CD4-positive, alpha-beta T cell (primary cell): ENCODE measurements at regions not wholly inside any gene's neighbourhood (a gene's known extent, or its start where the extent isn't known, plus 50 kb on each side); places are given as distances from the start of the nearest gene placed in this dataset.

Experiments used
- ATAC-seq: fragments of 200-7000 bp; cut with Tn5 transposase; one replicate; pipeline ENCODE4 v1.10.0; 2022; ENCODE audit warnings: mild to moderate bottlenecking; ENCODE audit not compliant: poor library complexity
- CTCF ChIA-PET: fragments of 350-600 bp; sonication (Branson Sonifier 250); formaldehyde crosslinking; loops from one replicate; lab custom pipeline; 2021; ENCODE audit warnings: antibody characterized with exemption, inconsistent platforms; lab: Charles Lee
- POLR2A ChIA-PET: fragments of 350-600 bp; sonication (Branson Sonifier 250); formaldehyde crosslinking; loops from one replicate; lab custom pipeline; 2021; ENCODE audit warnings: antibody characterized with exemption, inconsistent platforms; lab: Charles Lee
- DNase-seq, 14 experiments: peaks; one replicate each; pipeline ENCODE4 v3.0.0-alpha.2; 2013 to 2020; ENCODE audit warnings: mixed read lengths in 2 of 14
- H3K27ac ChIP-seq, 2 donors: one replicate each; pipeline versions ENCODE4 v1.5.1 to v1.7.0; 2013; ENCODE audit warnings: low read length in 2 of 2, low read depth in 1 of 2, mild to moderate bottlenecking in 1 of 2
- H3K27me3 ChIP-seq, 2 experiments: 1 replicate in 1 of 2; 2 replicates in 1 of 2; pipeline versions ENCODE4 v1.6.1 to v1.7.0; 2013; ENCODE audit warnings: low read length in 2 of 2, control low read depth in 1 of 2, mild to moderate bottlenecking in 1 of 2, moderate library complexity in 1 of 2; ENCODE audit not compliant: insufficient read depth in 2 of 2, control insufficient read depth in 1 of 2
- H3K36me3 ChIP-seq: one replicate; pipeline ENCODE4 v1.6.1; 2013; ENCODE audit warnings: low read length, control low read depth; ENCODE audit not compliant: insufficient read depth
- H3K4me1 ChIP-seq: one replicate; pipeline ENCODE4 v1.6.1; 2013; ENCODE audit warnings: low read length, control low read depth; ENCODE audit not compliant: insufficient read depth
- H3K4me3 ChIP-seq: one replicate; pipeline ENCODE4 v1.5.1; 2013; ENCODE audit warnings: mild to moderate bottlenecking, low read length, moderate library complexity
- H3K9me3 ChIP-seq, 2 experiments: 1 replicate in 1 of 2; 2 replicates in 1 of 2; pipeline versions ENCODE4 v1.6.1 to v1.7.0; 2013; ENCODE audit warnings: low read length in 2 of 2, mild to moderate bottlenecking in 2 of 2, control low read depth in 1 of 2, moderate library complexity in 1 of 2; ENCODE audit not compliant: control insufficient read depth in 1 of 2, insufficient read depth in 1 of 2
- H3K27ac Mint-ChIP-seq: one replicate; pipeline ENCODE4 v1.8.0; 2020; ENCODE audit warnings: mixed read lengths
- H3K27me3 Mint-ChIP-seq: one replicate; pipeline ENCODE4 v1.8.0; 2021; ENCODE audit warnings: mixed read lengths
- H3K36me3 Mint-ChIP-seq: one replicate; pipeline ENCODE4 v1.8.0; 2021; ENCODE audit warnings: low read depth, mixed read lengths
- H3K4me1 Mint-ChIP-seq: one replicate; pipeline ENCODE4 v1.8.0; 2021; ENCODE audit warnings: low read depth, mixed read lengths
- H3K4me3 Mint-ChIP-seq: one replicate; pipeline ENCODE4 v1.8.0; 2020; ENCODE audit warnings: mild to moderate bottlenecking, mixed read lengths
- H3K9me3 Mint-ChIP-seq: one replicate; pipeline ENCODE4 v1.8.0; 2020; ENCODE audit warnings: mixed read lengths
- intact Hi-C, 2 experiments: fragments of 100-400 bp; cut with DNase I in 1 of 2; cut with micrococcal nuclease in 1 of 2; formaldehyde crosslinking; loops; one replicate each; pipeline versions ENCODE4 v1.15.1 to v1.9.0; 2023 to 2025; cut with DNase I, micrococcal nuclease
- TF ChIP-seq, protein P1 (sequence below): fragments of 200-600 bp; IDR thresholded peaks from one replicate; pipeline ENCODE4 v1.8.0; 2022; ENCODE audit warnings: antibody characterized with exemption, mild to moderate bottlenecking

DNA sequence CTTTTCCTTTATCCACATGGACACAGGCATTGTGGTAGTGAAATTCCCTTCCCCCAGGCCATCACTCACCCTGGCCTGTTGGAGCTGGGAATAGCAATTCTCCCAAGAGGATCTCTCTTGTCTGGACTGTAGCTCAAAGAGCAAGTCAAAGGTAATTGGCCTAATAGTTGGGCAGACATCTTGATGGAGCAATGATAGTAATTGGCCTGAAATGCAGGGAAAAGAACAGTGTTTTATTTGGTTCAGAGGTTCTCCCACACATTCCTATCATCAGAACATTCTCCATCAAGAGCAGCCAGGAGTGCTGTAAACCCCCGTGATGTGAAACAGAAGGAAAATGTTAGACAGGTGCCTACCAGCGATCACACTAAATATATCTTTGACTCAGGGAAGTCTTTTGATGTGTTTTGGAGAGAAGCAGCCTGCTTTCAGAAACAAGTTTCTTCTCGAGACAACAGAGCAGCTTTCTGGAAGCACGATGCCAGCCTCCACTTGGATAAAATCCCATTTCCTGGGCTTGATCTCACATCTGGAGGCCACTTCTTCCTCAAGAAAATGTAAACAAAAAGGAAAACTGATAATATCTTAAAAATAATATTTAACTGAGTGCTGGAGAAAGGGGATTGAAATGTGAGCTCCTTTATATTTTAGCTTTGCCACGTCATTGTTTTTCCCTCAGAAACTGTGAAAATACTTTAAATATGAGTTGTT lies 198.1 kb upstream of the WWC1 start:
- Histone ChIP-seq H3K9me3 (no peaks in the 10 kb centered on the region), H3K27me3 (no peaks in the 10 kb centered on the region), H3K4me3 (no peak overlapping the region), H3K36me3 (no peaks in the 10 kb centered on the region), H3K27ac (no peak overlapping the region), H3K4me1 (no peaks in the 10 kb centered on the region)
- peaks cover 5% of the 10 kb centered on the region for H3K27me3 Mint-ChIP-seq
- no peaks in the 10 kb centered on the region for H3K9me3 Mint-ChIP-seq
- intact Hi-C loops, result no loop called here
- ChIA-PET POLR2A (no interaction called here), CTCF (no interaction called here)
- H3K4me1 Mint-ChIP-seq, result no peaks in the 10 kb centered on the region
- H3K27ac Mint-ChIP-seq, result no peak overlapping the region
- DNase-seq (no peak), ATAC-seq (no peak)
- no peak overlapping the region for H3K4me3 Mint-ChIP-seq
- H3K36me3 Mint-ChIP-seq, result no peaks in the 10 kb centered on the region
- TF ChIP-seq, protein P1, sequence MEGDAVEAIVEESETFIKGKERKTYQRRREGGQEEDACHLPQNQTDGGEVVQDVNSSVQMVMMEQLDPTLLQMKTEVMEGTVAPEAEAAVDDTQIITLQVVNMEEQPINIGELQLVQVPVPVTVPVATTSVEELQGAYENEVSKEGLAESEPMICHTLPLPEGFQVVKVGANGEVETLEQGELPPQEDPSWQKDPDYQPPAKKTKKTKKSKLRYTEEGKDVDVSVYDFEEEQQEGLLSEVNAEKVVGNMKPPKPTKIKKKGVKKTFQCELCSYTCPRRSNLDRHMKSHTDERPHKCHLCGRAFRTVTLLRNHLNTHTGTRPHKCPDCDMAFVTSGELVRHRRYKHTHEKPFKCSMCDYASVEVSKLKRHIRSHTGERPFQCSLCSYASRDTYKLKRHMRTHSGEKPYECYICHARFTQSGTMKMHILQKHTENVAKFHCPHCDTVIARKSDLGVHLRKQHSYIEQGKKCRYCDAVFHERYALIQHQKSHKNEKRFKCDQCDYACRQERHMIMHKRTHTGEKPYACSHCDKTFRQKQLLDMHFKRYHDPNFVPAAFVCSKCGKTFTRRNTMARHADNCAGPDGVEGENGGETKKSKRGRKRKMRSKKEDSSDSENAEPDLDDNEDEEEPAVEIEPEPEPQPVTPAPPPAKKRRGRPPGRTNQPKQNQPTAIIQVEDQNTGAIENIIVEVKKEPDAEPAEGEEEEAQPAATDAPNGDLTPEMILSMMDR, result no peak

DNA sequence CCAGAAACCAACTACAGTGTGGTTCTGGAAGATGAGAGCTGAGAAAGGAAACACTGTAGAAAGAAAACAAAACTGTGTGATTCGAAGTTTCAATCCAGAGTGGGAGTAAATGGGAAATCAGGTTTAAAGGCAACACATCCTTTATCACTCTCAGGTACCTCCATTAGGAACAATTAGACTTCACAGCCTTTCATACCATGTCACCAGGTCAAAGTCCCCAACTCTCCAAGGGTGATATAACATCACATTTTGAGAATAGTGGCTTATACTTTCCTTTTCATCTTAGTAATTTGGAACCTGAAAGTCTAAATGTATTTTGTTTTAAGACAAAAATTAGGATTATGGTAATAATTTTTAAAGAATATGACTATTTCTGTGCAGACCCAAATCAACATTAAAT lies 194.9 kb upstream of the WWC1 start:
- POLR2A ChIA-PET, result no interaction called here
- H3K4me1 ChIP-seq, result no peaks in the 10 kb centered on the region
- no peak for ATAC-seq
- Mint-ChIP-seq H3K36me3 (no peaks in the 10 kb centered on the region), H3K4me3 (no peak overlapping the region), H3K27ac (no peak overlapping the region), H3K4me1 (no peaks in the 10 kb centered on the region), H3K27me3 (no peaks in the 10 kb centered on the region), H3K9me3 (no peaks in the 10 kb centered on the region)
- H3K36me3 ChIP-seq, result no peaks in the 10 kb centered on the region
- CTCF ChIA-PET, result no interaction called here
- H3K4me3 ChIP-seq, result no peak overlapping the region
- no peak for DNase-seq
- H3K9me3 ChIP-seq, result no peaks in the 10 kb centered on the region
- TF ChIP-seq, protein P1, result no peak
- H3K27ac ChIP-seq, result no peak overlapping the region
- intact Hi-C loops, result no loop called here
- no peaks in the 10 kb centered on the region for H3K27me3 ChIP-seq

DNA sequence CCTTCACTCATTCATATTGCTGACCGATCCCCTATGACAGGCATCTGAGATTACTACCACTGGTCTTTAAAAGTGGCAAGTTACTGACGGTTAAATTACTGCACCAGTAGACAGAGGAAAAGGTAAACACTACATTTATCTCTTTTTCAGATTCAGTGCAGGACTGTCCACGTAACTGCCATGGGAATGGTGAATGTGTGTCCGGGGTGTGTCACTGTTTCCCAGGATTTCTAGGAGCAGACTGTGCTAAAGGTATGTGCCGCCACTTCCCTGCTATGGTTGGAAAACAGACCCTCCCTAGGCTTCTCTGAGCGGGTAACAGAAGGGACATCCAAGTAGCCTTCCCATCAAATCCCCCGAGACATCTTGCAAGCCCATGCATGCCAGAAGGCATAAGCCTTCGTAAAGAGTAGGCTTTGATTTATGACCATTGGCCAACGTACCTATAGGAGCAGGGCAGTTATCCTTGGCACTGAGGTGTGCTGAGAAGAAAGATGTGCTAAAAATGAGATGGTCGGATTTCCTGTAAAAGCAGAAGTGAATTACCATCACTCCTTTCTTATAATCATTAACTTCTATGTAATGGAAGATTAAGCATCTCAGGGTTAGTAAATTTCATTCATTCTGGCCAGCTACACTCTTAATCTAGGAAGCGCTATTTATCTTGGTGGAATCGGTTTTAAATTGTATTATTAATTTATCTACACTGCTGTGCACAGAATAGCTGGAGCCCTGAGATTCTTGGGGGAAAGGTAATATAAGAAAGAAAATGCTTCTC lies 193.4 kb upstream of the WWC1 start:
- H3K9me3 ChIP-seq, result no peaks in the 10 kb centered on the region
- no peak overlapping the region for H3K4me3 ChIP-seq
- no peaks in the 10 kb centered on the region for H3K27me3 ChIP-seq
- ATAC-seq (no peak), DNase-seq (no peak)
- CTCF ChIA-PET, result no interaction called here
- H3K27ac Mint-ChIP-seq, result no peak overlapping the region
- no peaks in the 10 kb centered on the region for H3K36me3 Mint-ChIP-seq
- H3K4me3 Mint-ChIP-seq, result no peak overlapping the region
- H3K27me3 Mint-ChIP-seq, result peaks cover 2% of the 10 kb centered on the region
- no peaks in the 10 kb centered on the region for H3K9me3 Mint-ChIP-seq
- TF ChIP-seq, protein P1, result no peak
- H3K27ac ChIP-seq, result no peak overlapping the region
- no peaks in the 10 kb centered on the region for H3K36me3 ChIP-seq
- H3K4me1 Mint-ChIP-seq, result no peaks in the 10 kb centered on the region
- intact Hi-C loops, result no loop called here
- no peaks in the 10 kb centered on the region for H3K4me1 ChIP-seq
- POLR2A ChIA-PET, result no interaction called here
